ENCODE measurements at regions not wholly inside any gene's neighbourhood (a gene's known extent, or its start where the extent isn't known, plus 50 kb on each side); places are given as distances from the start of the nearest gene placed in this dataset.

DNA sequence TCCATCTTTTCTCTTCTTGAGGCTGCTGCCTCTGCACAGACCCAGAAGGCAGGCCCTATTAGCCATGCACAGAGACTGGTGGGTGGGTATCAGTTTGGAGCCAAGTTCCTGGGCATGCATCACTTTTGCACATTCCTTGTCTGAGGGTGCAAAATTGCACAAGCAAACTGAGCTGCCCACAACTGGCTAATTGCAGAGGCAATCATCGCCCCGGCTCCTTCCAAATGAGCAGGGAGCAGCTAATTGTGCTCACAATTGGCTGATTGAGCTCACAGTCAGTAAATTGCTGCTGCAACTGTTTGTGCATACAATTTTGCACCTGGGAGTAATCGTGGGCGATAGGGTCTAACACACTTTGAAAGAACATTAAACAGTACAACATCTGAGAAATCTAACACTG lies 511.4 kb downstream of the DHX35 start:
- H3K79me2 ChIP-seq (ENCODE audit: low read length), result no peaks in the 10 kb centered on the region
- no peak for TF ChIP-seq EZH2phosphoT487 (IDR thresholded peaks at IDR 0.05; ENCODE audit: low read depth)
- TF ChIP-seq, protein P1, sequence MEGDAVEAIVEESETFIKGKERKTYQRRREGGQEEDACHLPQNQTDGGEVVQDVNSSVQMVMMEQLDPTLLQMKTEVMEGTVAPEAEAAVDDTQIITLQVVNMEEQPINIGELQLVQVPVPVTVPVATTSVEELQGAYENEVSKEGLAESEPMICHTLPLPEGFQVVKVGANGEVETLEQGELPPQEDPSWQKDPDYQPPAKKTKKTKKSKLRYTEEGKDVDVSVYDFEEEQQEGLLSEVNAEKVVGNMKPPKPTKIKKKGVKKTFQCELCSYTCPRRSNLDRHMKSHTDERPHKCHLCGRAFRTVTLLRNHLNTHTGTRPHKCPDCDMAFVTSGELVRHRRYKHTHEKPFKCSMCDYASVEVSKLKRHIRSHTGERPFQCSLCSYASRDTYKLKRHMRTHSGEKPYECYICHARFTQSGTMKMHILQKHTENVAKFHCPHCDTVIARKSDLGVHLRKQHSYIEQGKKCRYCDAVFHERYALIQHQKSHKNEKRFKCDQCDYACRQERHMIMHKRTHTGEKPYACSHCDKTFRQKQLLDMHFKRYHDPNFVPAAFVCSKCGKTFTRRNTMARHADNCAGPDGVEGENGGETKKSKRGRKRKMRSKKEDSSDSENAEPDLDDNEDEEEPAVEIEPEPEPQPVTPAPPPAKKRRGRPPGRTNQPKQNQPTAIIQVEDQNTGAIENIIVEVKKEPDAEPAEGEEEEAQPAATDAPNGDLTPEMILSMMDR (IDR thresholded peaks at IDR 0.05; ENCODE audit: low read depth, low read length), result no peak
- H3K9ac ChIP-seq (ENCODE audit: low read length), result no peak overlapping the region
- no peaks in the 10 kb centered on the region for H3K4me1 ChIP-seq (ENCODE audit: low read length)
- no peaks in the 10 kb centered on the region for H3K27me3 ChIP-seq (ENCODE audit: low read depth, low read length)
- H3K4me2 ChIP-seq (ENCODE audit: low read length), result no peak overlapping the region
- no peak overlapping the region for H2AFZ ChIP-seq (ENCODE audit: low read depth, low read length)
- no peaks in the 10 kb centered on the region for H3K36me3 ChIP-seq (replicated peaks; ENCODE audit: low read depth, low read length)
- no peak overlapping the region for H3K4me3 ChIP-seq (ENCODE audit: low read length)
- no peak overlapping the region for H3K27ac ChIP-seq (ENCODE audit: low read length)
- no peaks in the 10 kb centered on the region for H4K20me1 ChIP-seq (ENCODE audit: insufficient read depth, low read length)
- H3K9me3 ChIP-seq (ENCODE audit: insufficient read depth, low read length), result no peaks in the 10 kb centered on the region

DNA sequence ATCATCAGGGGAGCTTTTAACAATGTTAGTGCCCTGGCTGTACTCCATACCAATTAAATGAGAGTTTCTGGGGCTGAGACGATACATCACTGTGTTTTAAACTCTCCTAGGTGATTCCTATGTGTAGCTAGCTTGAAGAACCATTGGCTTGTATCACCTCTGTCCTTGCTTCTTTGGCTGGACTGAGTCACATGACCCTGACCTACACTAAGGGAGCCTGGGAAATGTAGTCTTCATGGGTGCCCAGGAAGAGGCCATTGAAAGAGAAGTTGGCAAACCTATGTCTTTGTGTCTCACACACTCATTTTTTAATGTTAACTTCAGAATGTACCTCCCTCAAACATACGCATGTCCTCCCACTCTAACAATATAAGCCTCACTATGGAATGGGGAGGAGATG lies 506.6 kb downstream of the DHX35 start:
- no peaks in the 10 kb centered on the region for H4K20me1 ChIP-seq (ENCODE audit: insufficient read depth, low read length)
- TF ChIP-seq, protein P1 (IDR thresholded peaks at IDR 0.05; ENCODE audit: low read depth, low read length), result no peak
- no peak for TF ChIP-seq EZH2phosphoT487 (IDR thresholded peaks at IDR 0.05; ENCODE audit: low read depth)
- no peaks in the 10 kb centered on the region for H3K9me3 ChIP-seq (ENCODE audit: insufficient read depth, low read length)
- H3K4me3 ChIP-seq (ENCODE audit: low read length), result no peak overlapping the region
- H2AFZ ChIP-seq (ENCODE audit: low read depth, low read length), result peak overlapping the region; percentile 28
- H3K36me3 ChIP-seq (replicated peaks; ENCODE audit: low read depth, low read length), result no peaks in the 10 kb centered on the region
- H3K27me3 ChIP-seq (ENCODE audit: low read depth, low read length), result no peaks in the 10 kb centered on the region
- H3K27ac ChIP-seq (ENCODE audit: low read length), result no peak overlapping the region
- H3K9ac ChIP-seq (ENCODE audit: low read length), result no peak overlapping the region
- H3K4me1 ChIP-seq (ENCODE audit: low read length), result no peaks in the 10 kb centered on the region
- no peaks in the 10 kb centered on the region for H3K79me2 ChIP-seq (ENCODE audit: low read length)
- H3K4me2 ChIP-seq (ENCODE audit: low read length), result no peak overlapping the region

DNA sequence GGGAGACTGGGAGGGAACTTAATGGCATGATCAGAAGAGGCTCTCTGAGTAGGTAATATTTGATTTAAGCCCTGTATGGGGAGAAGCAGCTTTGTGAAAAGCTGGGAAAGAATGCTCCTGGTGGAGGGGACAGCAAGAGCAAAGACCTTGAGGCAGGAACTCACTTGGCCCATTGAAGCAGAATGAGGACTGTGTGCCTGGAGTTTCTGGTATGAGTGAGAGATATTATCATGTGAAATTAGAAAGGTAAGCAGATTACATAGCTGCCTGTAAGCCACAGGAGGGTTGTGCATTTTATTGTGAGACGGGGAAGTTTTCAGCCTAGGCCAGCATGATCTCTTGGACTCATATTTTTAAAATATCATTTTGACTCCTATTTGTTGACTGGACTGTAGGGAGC lies 502.1 kb downstream of the DHX35 start:
- H2AFZ ChIP-seq (ENCODE audit: low read depth, low read length), result no peak overlapping the region
- no peak overlapping the region for H3K4me2 ChIP-seq (ENCODE audit: low read length)
- no peak overlapping the region for H3K27ac ChIP-seq (ENCODE audit: low read length)
- no peaks in the 10 kb centered on the region for H3K9me3 ChIP-seq (ENCODE audit: insufficient read depth, low read length)
- no peaks in the 10 kb centered on the region for H3K27me3 ChIP-seq (ENCODE audit: low read depth, low read length)
- no peaks in the 10 kb centered on the region for H3K36me3 ChIP-seq (replicated peaks; ENCODE audit: low read depth, low read length)
- H3K4me3 ChIP-seq (ENCODE audit: low read length), result no peak overlapping the region
- no peak overlapping the region for H3K9ac ChIP-seq (ENCODE audit: low read length)
- TF ChIP-seq, protein P1 (IDR thresholded peaks at IDR 0.05; ENCODE audit: low read depth, low read length), result no peak
- no peak for TF ChIP-seq EZH2phosphoT487 (IDR thresholded peaks at IDR 0.05; ENCODE audit: low read depth)
- H4K20me1 ChIP-seq (ENCODE audit: insufficient read depth, low read length), result no peaks in the 10 kb centered on the region
- no peaks in the 10 kb centered on the region for H3K4me1 ChIP-seq (ENCODE audit: low read length)
- no peaks in the 10 kb centered on the region for H3K79me2 ChIP-seq (ENCODE audit: low read length)

DNA sequence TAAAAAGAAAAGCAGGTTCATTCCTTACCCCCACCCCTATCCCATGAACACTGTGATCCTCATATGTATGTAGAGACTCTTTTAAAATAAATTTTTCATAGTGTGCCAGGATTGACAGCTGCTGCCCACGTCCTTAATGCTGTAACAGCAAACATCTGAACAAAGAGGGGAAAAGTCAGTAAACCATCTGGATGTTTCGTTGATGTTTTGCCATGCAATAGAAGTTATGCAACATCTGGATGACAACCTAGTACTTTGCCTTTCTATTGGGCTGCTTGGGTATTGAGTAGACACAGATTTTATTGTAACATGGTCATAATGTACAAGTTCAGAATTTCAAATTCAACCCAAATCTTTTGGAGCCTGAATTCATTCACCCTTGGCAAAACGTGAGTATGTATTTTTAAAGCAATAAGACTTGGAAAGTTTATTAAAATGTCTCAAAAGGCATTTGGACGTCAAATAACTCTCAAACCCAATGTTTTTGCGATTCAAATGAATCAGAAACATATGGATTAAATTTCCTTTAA lies 500.3 kb downstream of the DHX35 start:
- no peaks in the 10 kb centered on the region for H4K20me1 ChIP-seq (ENCODE audit: insufficient read depth, low read length)

More for the DNA sequence above, 500.3 kb downstream of the DHX35 start:
- TF ChIP-seq, protein P1 (IDR thresholded peaks at IDR 0.05; ENCODE audit: low read depth, low read length), result no peak
- TF ChIP-seq EZH2phosphoT487 (IDR thresholded peaks at IDR 0.05; ENCODE audit: low read depth), result no peak
- Histone ChIP-seq H3K79me2 (ENCODE audit: low read length) (no peaks in the 10 kb centered on the region), H3K27me3 (ENCODE audit: low read depth, low read length) (no peaks in the 10 kb centered on the region), H3K9ac (ENCODE audit: low read length) (no peak overlapping the region), H2AFZ (ENCODE audit: low read depth, low read length) (no peak overlapping the region), H3K9me3 (ENCODE audit: insufficient read depth, low read length) (no peaks in the 10 kb centered on the region), H3K27ac (ENCODE audit: low read length) (no peak overlapping the region), H3K36me3 (replicated peaks; ENCODE audit: low read depth, low read length) (no peaks in the 10 kb centered on the region), H3K4me1 (ENCODE audit: low read length) (no peaks in the 10 kb centered on the region), H3K4me2 (ENCODE audit: low read length) (no peak overlapping the region), H3K4me3 (ENCODE audit: low read length) (no peak overlapping the region)
